ENCODE measurements at regions not wholly inside any gene's neighbourhood (a gene's known extent, or its start where the extent isn't known, plus 50 kb on each side); places are given as distances from the start of the nearest gene placed in this dataset.
"Not testable (repeated sequence)": the region's sequence is repeated elsewhere in the genome, so short reads cannot be mapped to it uniquely, and the experiment has no call there.

- TF ChIP-seq POLR2A (IDR thresholded peaks at IDR 0.05; ENCODE audit: extremely low read depth, insufficient read length) (no peak), CTCF (IDR thresholded peaks at IDR 0.05; ENCODE audit: low read depth, low read length) (peak; percentile 53), MYC (IDR thresholded peaks at IDR 0.05; ENCODE audit: low read depth, low read length) (no peak), MAX (IDR thresholded peaks at IDR 0.05; ENCODE audit: low read depth, low read length) (no peak)
- no peak overlapping the region for H3K4me3 ChIP-seq (ENCODE audit: low read depth, low read length)
- peak; percentile 56 for DNase-seq (ENCODE audit: low read depth)
These were observed 106.2 kb upstream of the KCTD7 start for GRCh38 chr7:66522518-66522917.

GRCh38 chr7:66523409-66523808 is 105.3 kb upstream of the KCTD7 start:
- H3K4me3 ChIP-seq (ENCODE audit: low read depth, low read length): no peak overlapping the region
- TF ChIP-seq POLR2A (IDR thresholded peaks at IDR 0.05; ENCODE audit: extremely low read depth, insufficient read length) (no peak), MAX (IDR thresholded peaks at IDR 0.05; ENCODE audit: low read depth, low read length) (no peak), MYC (IDR thresholded peaks at IDR 0.05; ENCODE audit: low read depth, low read length) (no peak), CTCF (IDR thresholded peaks at IDR 0.05; ENCODE audit: low read depth, low read length) (no peak)
- DNase-seq (ENCODE audit: low read depth): no peak

DNA sequence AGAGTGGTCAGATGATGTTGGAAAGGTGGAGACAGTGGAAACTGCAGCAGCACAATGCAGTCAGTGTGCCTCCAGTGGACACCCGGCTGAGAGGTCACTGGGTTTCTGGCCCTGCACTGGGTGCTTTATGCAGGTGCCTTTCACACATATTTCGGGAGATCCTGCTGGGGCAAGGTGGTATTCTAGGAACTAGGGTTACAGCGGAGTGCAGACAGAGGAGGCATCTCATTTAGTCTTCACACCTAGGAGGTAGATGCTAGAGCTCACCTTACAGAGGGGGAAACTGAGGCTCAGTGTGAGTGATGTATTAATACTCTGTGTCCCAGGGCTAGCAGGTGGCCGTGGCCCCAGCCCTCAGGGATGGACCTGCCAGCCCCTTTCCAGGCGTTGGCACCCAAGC is 103.9 kb upstream of the KCTD7 start:
- DNase-seq (ENCODE audit: low read depth): no peak

GRCh38 chr7:66526782-66527181 is 101.9 kb upstream of the KCTD7 start:
- DNase-seq (ENCODE audit: low read depth); H3K4me3 ChIP-seq (ENCODE audit: low read depth, low read length): not testable (repeated sequence)

More for the DNA sequence above, 103.9 kb upstream of the KCTD7 start:
- TF ChIP-seq POLR2A (IDR thresholded peaks at IDR 0.05; ENCODE audit: extremely low read depth, insufficient read length) (no peak), MYC (IDR thresholded peaks at IDR 0.05; ENCODE audit: low read depth, low read length) (no peak), CTCF (IDR thresholded peaks at IDR 0.05; ENCODE audit: low read depth, low read length) (no peak), MAX (IDR thresholded peaks at IDR 0.05; ENCODE audit: low read depth, low read length) (no peak)
- H3K4me3 ChIP-seq (ENCODE audit: low read depth, low read length): no peak overlapping the region

GRCh38 chr7:66528652-66529051 is 100.0 kb upstream of the KCTD7 start:
- DNase-seq (ENCODE audit: low read depth): no peak
- TF ChIP-seq MYC (IDR thresholded peaks at IDR 0.05; ENCODE audit: low read depth, low read length) (no peak), POLR2A (IDR thresholded peaks at IDR 0.05; ENCODE audit: extremely low read depth, insufficient read length) (no peak), MAX (IDR thresholded peaks at IDR 0.05; ENCODE audit: low read depth, low read length) (no peak), CTCF (IDR thresholded peaks at IDR 0.05; ENCODE audit: low read depth, low read length) (no peak)
- H3K4me3 ChIP-seq (ENCODE audit: low read depth, low read length): no peak overlapping the region

DNA sequence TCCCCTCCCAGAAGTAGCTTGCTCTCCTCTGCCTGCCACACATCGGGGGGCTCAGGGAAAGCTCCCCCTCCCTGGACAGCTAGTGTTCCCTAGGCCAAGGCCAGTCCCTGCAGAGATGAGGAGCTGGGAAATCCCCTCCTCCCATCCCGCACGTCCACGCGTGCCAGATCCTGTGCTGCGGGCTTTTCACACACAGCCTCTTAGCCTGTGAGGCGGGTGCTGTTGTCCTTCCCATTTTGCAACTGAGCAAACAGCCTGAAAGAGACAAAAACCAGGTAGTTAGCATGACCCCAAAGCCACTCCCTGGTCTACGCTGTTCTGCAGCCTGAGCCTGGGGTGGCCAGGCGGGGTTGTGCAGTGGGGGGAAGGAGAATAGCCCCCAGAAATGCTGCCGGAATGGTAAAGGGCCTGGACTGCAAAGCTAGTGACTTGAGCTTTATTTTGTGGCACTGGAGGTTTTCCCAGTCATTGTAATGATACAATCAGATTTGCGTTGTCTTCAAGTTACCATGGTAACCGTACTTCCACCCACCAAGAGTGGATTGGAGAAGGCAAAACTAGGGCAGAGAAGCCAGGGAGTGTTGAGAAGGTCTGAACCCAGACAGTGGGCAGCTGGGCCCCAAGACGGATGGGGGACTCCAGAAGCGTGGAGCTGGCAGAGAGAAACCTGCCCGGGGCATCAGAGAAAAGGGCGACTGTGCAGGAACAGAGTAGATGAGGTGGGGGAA is 98.6 kb upstream of the KCTD7 start:
- H3K4me3 ChIP-seq (ENCODE audit: low read depth, low read length): no peak overlapping the region
- no peak for DNase-seq (ENCODE audit: low read depth)
- no peak for TF ChIP-seq CTCF (IDR thresholded peaks at IDR 0.05; ENCODE audit: low read depth, low read length)
- TF ChIP-seq POLR2A (IDR thresholded peaks at IDR 0.05; ENCODE audit: extremely low read depth, insufficient read length): no peak
- no peak for TF ChIP-seq MYC (IDR thresholded peaks at IDR 0.05; ENCODE audit: low read depth, low read length)
- no peak for TF ChIP-seq MAX (IDR thresholded peaks at IDR 0.05; ENCODE audit: low read depth, low read length)
